H1 (cell line): ENCODE measurements at regions not wholly inside any gene's neighbourhood (a gene's known extent, or its start where the extent isn't known, plus 50 kb on each side); places are given as distances from the start of the nearest gene placed in this dataset.

Experiments
- CTCF ChIA-PET: fragments of 300-600 bp; sonication (Branson Sonifier 250); formaldehyde crosslinking; loops from one replicate; lab custom pipeline; 2021; ENCODE audit not compliant: partially characterized antibody; lab: Charles Lee
- POLR2A ChIA-PET: fragments of 300-600 bp; sonication (Branson Sonifier 250); formaldehyde crosslinking; loops from one replicate; lab custom pipeline; 2021; ENCODE audit warnings: inconsistent platforms; ENCODE audit not compliant: partially characterized antibody; lab: Charles Lee
- DNase-seq, 2 experiments: peaks; one replicate each; pipeline versions ENCODE4 v3.0.0 to v3.0.0-alpha.2; 2010 to 2022; ENCODE audit warnings: low spot score in 2 of 2, low read depth in 1 of 2, mixed read lengths in 1 of 2
- FAIRE-seq: peaks from 2 replicates; lab custom pipeline; 2011; peaks lifted over from hg19 to GRCh38; lab: Jason Lieb, UNC
- H2AFZ ChIP-seq: 2 replicates; pipeline ENCODE4 v1.8.1; 2012; ENCODE audit warnings: low read length, inconsistent platforms
- H2AK5ac ChIP-seq: 2 replicates; pipeline ENCODE4 v1.6.1; 2013; ENCODE audit warnings: low read depth, low read length
- H2BK120ac ChIP-seq: replicated peaks from 2 replicates; pipeline ENCODE3; 2013; ENCODE audit warnings: low read depth, low read length, inconsistent platforms
- H2BK12ac ChIP-seq: 2 replicates; pipeline ENCODE4 v1.6.1; 2013; ENCODE audit warnings: low read depth, low read length
- H2BK15ac ChIP-seq: 2 replicates; pipeline ENCODE4 v1.6.1; 2013; ENCODE audit warnings: low read length
- H2BK20ac ChIP-seq: 2 replicates; pipeline ENCODE4 v1.6.1; 2013; ENCODE audit warnings: low read length
- H2BK5ac ChIP-seq: 2 replicates; pipeline ENCODE4 v1.6.1; 2013; ENCODE audit warnings: low read depth, low read length
- H3K14ac ChIP-seq: 2 replicates; pipeline ENCODE4 v1.6.1; 2013; ENCODE audit warnings: inconsistent platforms; ENCODE audit not compliant: insufficient read length
- H3K18ac ChIP-seq: 2 replicates; pipeline ENCODE4 v1.6.1; 2013; ENCODE audit warnings: low read length; ENCODE audit errors: extremely low read depth
- H3K23ac ChIP-seq: 2 replicates; pipeline ENCODE4 v1.6.1; 2013; ENCODE audit warnings: inconsistent platforms; ENCODE audit not compliant: insufficient read length
- H3K23me2 ChIP-seq: 2 replicates; pipeline ENCODE4 v1.6.1; 2013; ENCODE audit warnings: low read depth, low read length
- H3K27ac ChIP-seq: 2 replicates; pipeline ENCODE4 v1.6.1; 2011; ENCODE audit warnings: low read depth, low read length, inconsistent platforms
- H3K27me3 ChIP-seq, 4 experiments: replicated peaks in 1 of 4; 1 replicate in 1 of 4; 2 replicates in 3 of 4; pipeline versions ENCODE4 v1.6.1 to v1.8.1; 2011 to 2013; ENCODE audit warnings: low read length in 3 of 4, mild to moderate bottlenecking in 3 of 4, inconsistent platforms in 2 of 4, mixed read lengths in 2 of 4, moderate library complexity in 1 of 4; ENCODE audit not compliant: control insufficient read depth in 3 of 4, insufficient read depth in 3 of 4; ENCODE audit errors: extremely low read depth in 1 of 4
- H3K36me3 ChIP-seq, 4 experiments: 2 replicates each; pipeline versions ENCODE4 v1.6.1 to v1.8.1; 2011 to 2013; ENCODE audit warnings: mild to moderate bottlenecking in 4 of 4, low read length in 3 of 4, moderate library complexity in 2 of 4, control low read depth in 1 of 4, inconsistent platforms in 1 of 4; ENCODE audit not compliant: insufficient read depth in 4 of 4, control insufficient read depth in 2 of 4
- H3K4ac ChIP-seq: replicated peaks from 2 replicates; pipeline ENCODE3; 2013; ENCODE audit warnings: low read length, low read depth, mixed read lengths, inconsistent platforms; ENCODE audit not compliant: insufficient read length
- H3K4me1 ChIP-seq, 4 experiments: replicated peaks in 1 of 4; 1 replicate in 1 of 4; 2 replicates in 3 of 4; pipeline versions ENCODE4 v1.6.1 to v1.8.1; 2011 to 2013; ENCODE audit warnings: low read length in 3 of 4, inconsistent platforms in 2 of 4, mixed read lengths in 1 of 4; ENCODE audit not compliant: insufficient read depth in 4 of 4, control insufficient read depth in 3 of 4
- H3K4me2 ChIP-seq, 2 experiments: 2 replicates each; pipeline versions ENCODE4 v1.6.1 to v1.8.1; 2011 to 2013; ENCODE audit warnings: low read depth in 2 of 2, low read length in 2 of 2, control low read depth in 1 of 2, inconsistent platforms in 1 of 2, mild to moderate bottlenecking in 1 of 2; ENCODE audit not compliant: insufficient read depth in 1 of 2
- H3K4me3 ChIP-seq, 4 experiments: fragments of 200-600, 300-600 bp in 1 of 4; sonication (generic), shearing (Covaris generic), sonication (Bioruptor Twin) in 1 of 4; 2 replicates each; pipeline versions ENCODE4 v1.5.1 to v1.8.1; 2011 to 2016; ENCODE audit warnings: low read length in 4 of 4, low read depth in 3 of 4, control low read depth in 2 of 4, inconsistent platforms in 2 of 4, mild to moderate bottlenecking in 2 of 4, mixed read lengths in 1 of 4, moderate library complexity in 1 of 4; ENCODE audit not compliant: insufficient read depth in 2 of 4; ENCODE audit errors: extremely low read depth in 1 of 4
- H3K56ac ChIP-seq: replicated peaks from 2 replicates; pipeline ENCODE3; 2013; ENCODE audit warnings: low read depth, mild to moderate bottlenecking, mixed read lengths, low read length, inconsistent platforms; ENCODE audit not compliant: insufficient read length
- H3K79me1 ChIP-seq: 2 replicates; pipeline ENCODE4 v1.6.1; 2013; ENCODE audit warnings: low read depth, low read length, control low read depth
- H3K79me2 ChIP-seq, 2 experiments: 2 replicates each; pipeline versions ENCODE4 v1.6.1 to v1.8.1; 2012 to 2013; ENCODE audit warnings: low read length in 2 of 2, mild to moderate bottlenecking in 2 of 2, inconsistent platforms in 1 of 2; ENCODE audit not compliant: insufficient read depth in 2 of 2, control insufficient read depth in 1 of 2
- H3K9ac ChIP-seq, 4 experiments: replicated peaks in 1 of 4; 1 replicate in 1 of 4; 2 replicates in 3 of 4; pipeline versions ENCODE4 v1.6.1 to v1.8.1; 2011 to 2013; ENCODE audit warnings: low read depth in 3 of 4, low read length in 3 of 4, control low read depth in 2 of 4, mild to moderate bottlenecking in 2 of 4, moderate library complexity in 2 of 4, inconsistent platforms in 1 of 4; ENCODE audit errors: extremely low read depth in 1 of 4
- H3K9me3 ChIP-seq, 2 experiments: 2 replicates each; pipeline versions ENCODE4 v1.6.1 to v1.8.1; 2012 to 2013; ENCODE audit warnings: mild to moderate bottlenecking in 2 of 2, moderate library complexity in 2 of 2, control low read depth in 1 of 2, inconsistent platforms in 1 of 2, low read depth in 1 of 2, low read length in 1 of 2, mixed read lengths in 1 of 2; ENCODE audit not compliant: insufficient read depth in 2 of 2
- H4K20me1 ChIP-seq, 2 experiments: replicated peaks in 1 of 2; 2 replicates each; pipeline versions ENCODE3 to v1.8.1; 2011 to 2013; ENCODE audit warnings: inconsistent platforms in 2 of 2, low read length in 2 of 2, mild to moderate bottlenecking in 1 of 2; ENCODE audit not compliant: insufficient read depth in 2 of 2, control insufficient read depth in 1 of 2
- H4K5ac ChIP-seq: 2 replicates; pipeline ENCODE4 v1.6.1; 2013; ENCODE audit warnings: low read length, low read depth, mixed read lengths, inconsistent platforms; ENCODE audit not compliant: insufficient read length
- H4K8ac ChIP-seq: 2 replicates; pipeline ENCODE4 v1.8.0; 2013; ENCODE audit warnings: mild to moderate bottlenecking, moderate library complexity, low read length, inconsistent platforms; ENCODE audit not compliant: insufficient read depth; ENCODE audit errors: extremely low read depth
- H4K91ac ChIP-seq: replicated peaks from 2 replicates; pipeline ENCODE3; 2013; ENCODE audit warnings: low read length, mixed read lengths, inconsistent platforms; ENCODE audit not compliant: insufficient read length
- CHD2 ChIP-seq: IDR thresholded peaks from 2 replicates; pipeline ENCODE4 v1.6.1; 2012; ENCODE audit warnings: low read length, improper control_type of control experiment
- CREB1 ChIP-seq: IDR thresholded peaks from 2 replicates; pipeline ENCODE4 v1.6.1; 2012; ENCODE audit warnings: inconsistent platforms
- EGR1 ChIP-seq: IDR thresholded peaks from 2 replicates; pipeline ENCODE4 v1.6.1; 2011; ENCODE audit warnings: low read depth, low read length, borderline replicate concordance
- JUND ChIP-seq: IDR thresholded peaks from 2 replicates; pipeline ENCODE4 v1.6.1; 2011; ENCODE audit warnings: mild to moderate bottlenecking, improper control_type of control experiment, low read length
- KDM1A ChIP-seq: fragments of 200-600, 300-600 bp; sonication (generic); IDR thresholded peaks from 2 replicates; pipeline ENCODE4 v1.7.1; 2016; ENCODE audit warnings: mild to moderate bottlenecking, low read length, borderline replicate concordance
- KDM5A ChIP-seq: fragments of 200-600 bp; IDR thresholded peaks from 2 replicates; pipeline ENCODE4 v1.7.1; 2012; ENCODE audit warnings: mild to moderate bottlenecking, low read length, inconsistent platforms, mixed read lengths
- NANOG ChIP-seq: IDR thresholded peaks from 2 replicates; pipeline ENCODE4 v1.6.1; 2011; ENCODE audit warnings: low read length, low read depth, mild to moderate bottlenecking, inconsistent platforms; ENCODE audit not compliant: insufficient read depth, poor library complexity, severe bottlenecking
- POLR2A ChIP-seq, 2 experiments: IDR thresholded peaks; 1 replicate in 1 of 2; 2 replicates in 1 of 2; pipeline ENCODE4 v1.6.1; 2011; ENCODE audit warnings: low read depth in 2 of 2, low read length in 2 of 2, mild to moderate bottlenecking in 2 of 2; ENCODE audit errors: control extremely low read depth in 1 of 2
- POLR2AphosphoS5 ChIP-seq: IDR thresholded peaks from 2 replicates; pipeline ENCODE4 v1.6.1; 2011; ENCODE audit warnings: low read depth, low read length
- RNF2 ChIP-seq: fragments of 200-900, 300-1000 bp; sonication (generic); IDR thresholded peaks from 2 replicates; pipeline ENCODE4 v1.7.1; 2016; ENCODE audit warnings: borderline replicate concordance, low read depth, mild to moderate bottlenecking, antibody characterized with exemption, low read length; ENCODE audit not compliant: poor library complexity, severe bottlenecking; ENCODE audit errors: missing control alignments
- SAP30 ChIP-seq: fragments of 300-600 bp; sonication (generic); IDR thresholded peaks from 2 replicates; pipeline ENCODE4 v1.7.1; 2012; ENCODE audit warnings: low read length, moderate library complexity, mild to moderate bottlenecking, inconsistent platforms; ENCODE audit not compliant: insufficient read depth, insufficient replicate concordance
- SIX5 ChIP-seq: IDR thresholded peaks from 2 replicates; pipeline ENCODE4 v1.6.1; 2011; ENCODE audit warnings: mild to moderate bottlenecking, low read depth, low read length
- SRF ChIP-seq: IDR thresholded peaks from 2 replicates; pipeline ENCODE4 v1.6.1; 2011; ENCODE audit warnings: mild to moderate bottlenecking, low read depth, low read length, moderate library complexity
- TAF1 ChIP-seq: IDR thresholded peaks from 2 replicates; pipeline ENCODE4 v1.6.1; 2011; ENCODE audit warnings: mild to moderate bottlenecking, low read depth, low read length
- TAF7 ChIP-seq: optimal IDR thresholded peaks from 2 replicates; pipeline ENCODE3; 2011; ENCODE audit warnings: low read depth, mild to moderate bottlenecking, inconsistent platforms, low read length, moderate library complexity, borderline replicate concordance
- TCF12 ChIP-seq: IDR thresholded peaks from 2 replicates; pipeline ENCODE4 v1.6.1; 2011; ENCODE audit warnings: low read depth, mild to moderate bottlenecking, low read length
- YY1 ChIP-seq: IDR thresholded peaks from 2 replicates; pipeline ENCODE4 v1.6.1; 2011; ENCODE audit warnings: low read depth, mild to moderate bottlenecking, low read length
- WGBS, 2 experiments: shearing (Covaris generic) in 1 of 2; methylation state at CpG; one replicate each; pipeline versions ENCODE4 v1.1.6 to v1.1.7; 2013 to 2015; ENCODE audit warnings: low lambda C conversion rate in 2 of 2, mixed read lengths in 2 of 2, inconsistent platforms in 1 of 2, low coverage in 1 of 2, missing lambda C conversion rate in 1 of 2; ENCODE audit not compliant: insufficient replicate concordance in 2 of 2, insufficient coverage in 1 of 2, insufficient read length in 1 of 2; ENCODE audit errors: extremely low coverage in 1 of 2, missing lambda C conversion rate in 1 of 2; 5-methylcytosine and 5-hydroxymethylcytosine counted together

- Histone ChIP-seq H3K79me2 (no peaks in the 10 kb centered on the region), H3K9ac (no peak overlapping the region), H3K9me3 (no peaks in the 10 kb centered on the region), H3K23me2 (no peaks in the 10 kb centered on the region), H2BK120ac (no peak overlapping the region), H3K18ac (no peak overlapping the region), H4K20me1 (no peaks in the 10 kb centered on the region), H2BK20ac (no peak overlapping the region), H3K56ac (no peak overlapping the region), H3K36me3 (no peaks in the 10 kb centered on the region), H3K79me1 (no peaks in the 10 kb centered on the region), H3K27me3 (no peaks in the 10 kb centered on the region), H4K91ac (no peak overlapping the region), H3K4me2 (no peak overlapping the region), H3K4me1 (peaks cover 0 to 3% (median 2%) of the 10 kb centered on the region in 4 experiments; a peak in 5 of 7 replicates), H2AFZ (no peak overlapping the region), H2BK12ac (no peak overlapping the region), H3K4me3 (no peak overlapping the region), H3K4ac (no peak overlapping the region), H2BK5ac (no peak overlapping the region), H4K5ac (no peak overlapping the region), H2AK5ac (no peak overlapping the region), H2BK15ac (no peak overlapping the region), H4K8ac (no peak overlapping the region), H3K23ac (no peak overlapping the region), H3K14ac (no peak overlapping the region), H3K27ac (no peak overlapping the region)
- 92% methylated on average over 2 of the region's 2 CpGs; no CpG with 5 or more reads in 1 of the 2 experiments for WGBS, 2 experiments
- FAIRE-seq (no peak), DNase-seq (no peak)
- no peak for TF ChIP-seq SIX5
- TF ChIP-seq CHD2 = no peak
- no peak for TF ChIP-seq TAF7
- TF ChIP-seq EGR1 = no peak
- no peak for TF ChIP-seq NANOG
- TF ChIP-seq POLR2AphosphoS5 = no peak
- TF ChIP-seq YY1 = no peak
- no peak for TF ChIP-seq TCF12
- TF ChIP-seq KDM1A = no peak
- no peak for TF ChIP-seq RNF2
- no peak for TF ChIP-seq TAF1
- no peak for TF ChIP-seq POLR2A (IDR thresholded peaks at IDR 0.05; ENCODE audit: control extremely low read depth in 1 of 2, low read depth in 2 of 2, low read length in 2 of 2)
- no peak for TF ChIP-seq SAP30
- no peak for TF ChIP-seq SRF
- TF ChIP-seq CREB1 = no peak
- no peak for TF ChIP-seq JUND
- TF ChIP-seq KDM5A = no peak
- CTCF ChIA-PET = no interaction called here
- POLR2A ChIA-PET = no interaction called here
Observed at GRCh38 chr11:91308069-91308468, 916.5 kb upstream of the FAT3 start.
